Prostate gland (tissue), 2 donors: ENCODE measurements at regions not wholly inside any gene's neighbourhood (a gene's known extent, or its start where the extent isn't known, plus 50 kb on each side); places are given as distances from the start of the nearest gene placed in this dataset.

Source experiments
- DNase-seq: peaks from one replicate; pipeline ENCODE4 v3.0.0-alpha.2; 2019; ENCODE audit warnings: low spot score
- H3K27ac ChIP-seq, 2 donors: fragments of 200-600 bp; sonication (generic); 2 replicates each; pipeline ENCODE4 v1.5.1; 2017 to 2019
- H3K27me3 ChIP-seq: fragments of 200-600 bp; sonication (generic); replicated peaks from 2 replicates; pipeline ENCODE4 v1.5.1; 2019; ENCODE audit not compliant: insufficient read depth
- H3K36me3 ChIP-seq, 2 donors: fragments of 200-600 bp; sonication (generic); 1 replicate in 1 of 2; 2 replicates in 1 of 2; pipeline versions ENCODE4 v1.5.1 to v1.8.1; 2017 to 2019
- H3K4me1 ChIP-seq: fragments of 200-600 bp; sonication (generic); replicated peaks from 2 replicates; pipeline ENCODE4 v1.5.1; 2019
- H3K4me3 ChIP-seq, 2 donors: fragments of 200-600 bp; sonication (generic); 2 replicates each; pipeline ENCODE4 v1.5.1; 2017 to 2019
- H3K9me3 ChIP-seq: fragments of 200-600 bp; sonication (generic); 2 replicates; pipeline ENCODE4 v1.5.1; 2017
- POLR2A ChIP-seq: fragments of 450-650 bp; IDR thresholded peaks from one replicate; pipeline ENCODE4 v1.6.1; 2016; ENCODE audit warnings: antibody characterized with exemption, mild to moderate bottlenecking
- POLR2AphosphoS5 ChIP-seq: sonication (generic); formaldehyde crosslinking; IDR thresholded peaks from one replicate; pipeline ENCODE4 v1.6.1; 2017; ENCODE audit warnings: antibody characterized with exemption
- WGBS: methylation state at CpG from one replicate; pipeline ENCODE4 v1.1.5; 2018; 5-methylcytosine and 5-hydroxymethylcytosine counted together
- intact Hi-C: fragments of 100-400 bp; cut with DNase I; formaldehyde crosslinking; loops from one replicate; pipeline ENCODE4 v1.14.2; 2022
- TF ChIP-seq, protein P1 (sequence below), 4 experiments: fragments of 200-600 bp in 2 of 4; fragments of 450-650 bp in 2 of 4; sonication (generic) in 2 of 4; IDR thresholded peaks; 1 replicate in 3 of 4; 2 replicates in 1 of 4; pipeline ENCODE4 v1.5.1; 2016 to 2019; ENCODE audit warnings: antibody characterized with exemption in 4 of 4, mild to moderate bottlenecking in 2 of 4, moderate library complexity in 2 of 4

DNA sequence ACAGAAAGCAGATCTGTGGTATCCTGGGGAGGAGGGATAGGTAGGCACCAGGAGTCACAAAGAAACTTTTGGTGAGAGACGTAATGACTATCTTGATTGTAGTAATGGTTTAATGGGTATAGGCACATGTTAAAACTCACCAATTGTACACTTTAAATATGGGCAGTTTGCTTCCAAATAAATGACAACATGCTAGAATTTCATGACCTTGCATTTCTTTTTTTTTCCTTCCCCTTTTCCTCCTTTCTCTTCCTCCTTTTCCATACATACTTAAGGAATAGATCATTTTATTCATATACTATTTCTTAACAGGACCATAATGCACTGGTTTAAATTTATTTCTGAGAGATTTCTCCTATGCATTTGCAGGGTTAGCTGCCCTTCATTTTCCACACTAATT, 341.8 kb downstream of the TMEM182 start:
- H3K9me3 ChIP-seq: no peaks in the 10 kb centered on the region
- no peak for DNase-seq
- intact Hi-C loops: no loop called here
- H3K4me1 ChIP-seq: no peaks in the 10 kb centered on the region
- H3K36me3 ChIP-seq: no peaks in the 10 kb centered on the region
- no peak overlapping the region for H3K4me3 ChIP-seq
- TF ChIP-seq, protein P1, sequence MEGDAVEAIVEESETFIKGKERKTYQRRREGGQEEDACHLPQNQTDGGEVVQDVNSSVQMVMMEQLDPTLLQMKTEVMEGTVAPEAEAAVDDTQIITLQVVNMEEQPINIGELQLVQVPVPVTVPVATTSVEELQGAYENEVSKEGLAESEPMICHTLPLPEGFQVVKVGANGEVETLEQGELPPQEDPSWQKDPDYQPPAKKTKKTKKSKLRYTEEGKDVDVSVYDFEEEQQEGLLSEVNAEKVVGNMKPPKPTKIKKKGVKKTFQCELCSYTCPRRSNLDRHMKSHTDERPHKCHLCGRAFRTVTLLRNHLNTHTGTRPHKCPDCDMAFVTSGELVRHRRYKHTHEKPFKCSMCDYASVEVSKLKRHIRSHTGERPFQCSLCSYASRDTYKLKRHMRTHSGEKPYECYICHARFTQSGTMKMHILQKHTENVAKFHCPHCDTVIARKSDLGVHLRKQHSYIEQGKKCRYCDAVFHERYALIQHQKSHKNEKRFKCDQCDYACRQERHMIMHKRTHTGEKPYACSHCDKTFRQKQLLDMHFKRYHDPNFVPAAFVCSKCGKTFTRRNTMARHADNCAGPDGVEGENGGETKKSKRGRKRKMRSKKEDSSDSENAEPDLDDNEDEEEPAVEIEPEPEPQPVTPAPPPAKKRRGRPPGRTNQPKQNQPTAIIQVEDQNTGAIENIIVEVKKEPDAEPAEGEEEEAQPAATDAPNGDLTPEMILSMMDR (IDR thresholded peaks at IDR 0.05): no peak
- TF ChIP-seq POLR2A: no peak
- TF ChIP-seq POLR2AphosphoS5: no peak
- WGBS: 66% methylated on average over 1 of the region's 1 CpG
- H3K27me3 ChIP-seq: no peaks in the 10 kb centered on the region
- no peak overlapping the region for H3K27ac ChIP-seq

DNA sequence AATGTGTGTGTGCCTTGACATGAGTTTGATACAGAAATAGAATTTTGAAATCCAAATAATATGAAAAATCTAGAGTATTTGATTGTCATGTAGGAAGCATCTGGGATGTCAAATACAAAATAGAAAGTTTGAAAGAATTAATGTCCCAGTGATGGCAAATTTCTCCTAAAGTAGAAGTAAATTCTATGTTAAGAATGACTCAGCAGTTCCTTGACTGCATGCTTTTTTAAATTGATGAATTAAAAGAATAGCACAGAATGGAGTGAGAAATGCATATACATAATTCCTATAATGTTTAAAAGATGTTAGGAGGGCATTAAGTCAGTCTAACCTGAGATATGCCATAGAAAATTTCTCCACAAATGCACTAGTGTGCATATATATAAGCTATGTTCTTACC, 357.5 kb downstream of the TMEM182 start:
- Histone ChIP-seq H3K27ac (no peak overlapping the region), H3K36me3 (no peaks in the 10 kb centered on the region), H3K27me3 (no peaks in the 10 kb centered on the region), H3K9me3 (no peaks in the 10 kb centered on the region), H3K4me3 (no peak overlapping the region), H3K4me1 (no peaks in the 10 kb centered on the region)
- intact Hi-C loops: no loop called here
- no peak for DNase-seq
- TF ChIP-seq POLR2A: no peak
- TF ChIP-seq, protein P1 (IDR thresholded peaks at IDR 0.05): no peak
- TF ChIP-seq POLR2AphosphoS5: no peak

DNA sequence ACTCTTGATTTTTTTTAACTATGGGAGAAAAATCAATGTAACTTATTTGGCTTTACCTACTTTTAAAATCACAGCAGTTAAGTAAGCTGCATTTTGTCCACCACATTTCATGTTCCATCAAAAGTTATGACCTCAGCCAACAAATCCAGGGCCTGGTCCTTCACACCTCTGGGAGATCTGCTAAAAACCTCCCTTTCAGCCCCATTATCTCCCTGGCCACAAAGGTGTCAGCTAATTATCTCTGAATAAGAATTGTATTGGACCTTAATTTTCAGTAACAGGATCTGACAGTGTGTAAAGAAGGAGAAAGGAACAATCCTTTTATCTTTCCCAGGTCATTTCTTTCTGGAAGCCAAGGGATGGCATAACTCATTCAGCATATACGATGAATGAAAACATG, 359.3 kb downstream of the TMEM182 start:
- intact Hi-C loops: no loop called here
- no peaks in the 10 kb centered on the region for H3K27me3 ChIP-seq
- no peaks in the 10 kb centered on the region for H3K36me3 ChIP-seq
- H3K27ac ChIP-seq: no peak overlapping the region
- WGBS: 29% methylated on average over 1 of the region's 1 CpG
- H3K4me1 ChIP-seq: no peaks in the 10 kb centered on the region
- DNase-seq: no peak
- no peaks in the 10 kb centered on the region for H3K9me3 ChIP-seq
- H3K4me3 ChIP-seq: no peak overlapping the region
- TF ChIP-seq, protein P1 (IDR thresholded peaks at IDR 0.05): no peak
- TF ChIP-seq POLR2AphosphoS5 (no peak), POLR2A (no peak)

DNA sequence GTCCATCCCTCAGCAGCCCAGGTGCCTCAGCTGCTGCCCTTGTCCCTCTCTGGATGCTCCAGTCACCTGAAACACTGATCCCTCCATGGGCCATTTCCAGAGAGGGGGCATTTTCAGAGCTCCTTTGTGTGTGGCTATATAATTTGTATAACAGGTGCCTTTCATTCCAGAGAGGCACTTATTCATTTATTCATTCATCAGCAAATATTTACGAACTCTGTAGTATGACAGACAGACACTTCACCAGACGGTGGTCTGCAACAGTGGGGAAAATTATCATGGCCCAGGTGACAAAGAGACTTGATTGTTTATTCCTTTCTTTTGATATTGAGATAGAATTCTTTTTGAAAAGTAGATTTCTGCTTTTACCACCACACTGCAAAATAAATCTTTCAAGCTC, 361.7 kb downstream of the TMEM182 start:
- Histone ChIP-seq H3K4me3 (no peak overlapping the region), H3K4me1 (no peaks in the 10 kb centered on the region), H3K36me3 (no peaks in the 10 kb centered on the region), H3K9me3 (no peaks in the 10 kb centered on the region), H3K27me3 (no peaks in the 10 kb centered on the region), H3K27ac (no peak overlapping the region)
- DNase-seq: no peak
- no peak for TF ChIP-seq POLR2A
- TF ChIP-seq, protein P1 (IDR thresholded peaks at IDR 0.05): no peak
- TF ChIP-seq POLR2AphosphoS5: no peak
- intact Hi-C loops: no loop called here
- WGBS: 54% methylated on average over 2 of the region's 2 CpGs

DNA sequence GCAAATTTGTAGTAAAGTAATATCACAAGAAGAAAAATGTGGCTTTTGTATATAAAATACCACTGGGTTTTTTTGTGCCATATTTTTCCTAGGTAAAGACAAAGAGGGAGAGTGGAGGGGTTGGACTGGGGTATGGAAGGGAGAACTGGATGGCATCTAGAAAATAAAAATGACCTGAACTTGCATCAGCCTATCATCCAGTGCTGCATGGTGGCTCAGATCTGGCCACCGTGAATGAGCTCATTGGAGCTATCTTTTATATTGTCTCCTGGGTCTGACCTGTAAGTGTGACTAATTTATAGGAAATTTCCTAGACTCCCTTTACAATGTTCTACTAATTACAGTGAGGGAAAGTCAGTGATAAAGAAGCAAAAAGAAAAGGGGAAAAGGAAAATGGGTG, 369.0 kb downstream of the TMEM182 start:
- TF ChIP-seq, protein P1 (IDR thresholded peaks at IDR 0.05): no peak
- TF ChIP-seq POLR2AphosphoS5 (no peak), POLR2A (no peak)
- DNase-seq: no peak
- Histone ChIP-seq H3K27me3 (no peaks in the 10 kb centered on the region), H3K27ac (no peak overlapping the region), H3K9me3 (no peaks in the 10 kb centered on the region), H3K4me1 (no peaks in the 10 kb centered on the region), H3K4me3 (no peak overlapping the region), H3K36me3 (no peaks in the 10 kb centered on the region)
- 88% methylated on average over 1 of the region's 1 CpG for WGBS
- intact Hi-C loops: no loop called here
